ENCODE measurements at regions not wholly inside any gene's neighbourhood (a gene's known extent, or its start where the extent isn't known, plus 50 kb on each side); places are given as distances from the start of the nearest gene placed in this dataset.

GRCh38 chr16:54231919-54232318, 54.7 kb downstream of the IRX3 start:
- no peak overlapping the region for H3K4me3 Mint-ChIP-seq
- H3K36me3 Mint-ChIP-seq = no peaks in the 10 kb centered on the region
- no peak overlapping the region for H3K27ac Mint-ChIP-seq
- H3K27me3 Mint-ChIP-seq = peaks cover 8% of the 10 kb centered on the region
- peaks cover 0 to 4% (median 0%) of the 10 kb centered on the region in 3 donors for H3K9me3 Mint-ChIP-seq
- H3K4me1 Mint-ChIP-seq = peaks cover 0 to 6% (median 4%) of the 10 kb centered on the region in 3 donors

DNA sequence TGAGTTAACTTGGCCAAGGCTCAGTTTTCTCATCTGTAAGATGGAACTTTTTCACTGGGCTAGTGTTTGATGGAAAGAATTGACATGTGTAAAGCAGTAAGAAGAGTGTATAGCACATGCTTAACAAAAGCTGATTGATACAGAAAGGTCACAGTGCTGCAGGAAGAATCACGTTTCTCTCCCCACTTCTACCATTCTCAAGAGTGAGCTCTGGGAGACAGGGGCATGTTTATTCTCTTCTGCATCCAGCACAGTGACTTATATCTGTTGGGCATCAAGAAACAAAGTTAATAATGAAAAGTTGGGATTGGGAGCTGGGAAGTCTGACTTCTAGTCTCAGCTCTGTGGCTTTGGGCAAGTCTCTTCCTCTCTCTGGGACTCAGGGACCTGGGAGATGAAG, 55.3 kb downstream of the IRX3 start:
- peaks cover 6% of the 10 kb centered on the region for H3K27me3 Mint-ChIP-seq
- H3K4me1 Mint-ChIP-seq = peaks cover 0 to 4% (median 4%) of the 10 kb centered on the region in 3 donors
- no peaks in the 10 kb centered on the region for H3K36me3 Mint-ChIP-seq
- peaks cover 0 to 3% (median 0%) of the 10 kb centered on the region in 3 donors for H3K9me3 Mint-ChIP-seq
- no peak overlapping the region for H3K4me3 Mint-ChIP-seq
- H3K27ac Mint-ChIP-seq = no peak overlapping the region

GRCh38 chr16:54228325-54228724, 58.3 kb downstream of the IRX3 start:
- Mint-ChIP-seq H3K4me3 (no peak overlapping the region), H3K4me1 (no peaks in the 10 kb centered on the region), H3K27ac (no peak overlapping the region), H3K9me3 (peaks cover 0 to 2% (median 1%) of the 10 kb centered on the region in 3 donors), H3K36me3 (no peaks in the 10 kb centered on the region), H3K27me3 (peaks cover 2% of the 10 kb centered on the region)

GRCh38 chr16:54226296-54227010, 60.1 kb downstream of the IRX3 start:
- Mint-ChIP-seq H3K27me3 (no peaks in the 10 kb centered on the region), H3K4me1 (no peaks in the 10 kb centered on the region), H3K9me3 (peaks cover 0 to 2% (median 1%) of the 10 kb centered on the region in 3 donors), H3K36me3 (no peaks in the 10 kb centered on the region), H3K4me3 (no peak overlapping the region), H3K27ac (no peak overlapping the region)

DNA sequence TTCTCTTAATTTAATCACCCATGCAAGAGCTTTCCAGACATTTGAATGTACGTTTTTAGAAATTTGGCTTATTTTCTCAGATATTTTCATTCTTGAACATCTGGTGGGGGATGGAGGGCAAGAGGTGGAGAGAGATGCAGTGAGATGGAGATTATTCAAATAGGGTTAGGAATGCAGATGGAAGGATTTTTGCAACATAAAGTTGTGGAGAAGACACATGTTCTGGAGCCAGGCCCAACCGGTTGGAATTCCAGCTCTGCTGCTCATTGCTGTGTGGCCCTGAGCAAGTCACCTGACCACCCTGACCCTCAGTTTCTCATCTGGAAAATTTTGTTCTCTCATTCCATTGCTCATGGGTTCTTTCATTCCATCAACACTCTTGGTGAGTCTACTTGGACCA, 66.9 kb downstream of the IRX3 start:
- Mint-ChIP-seq H3K27ac (no peak overlapping the region), H3K4me3 (no peak overlapping the region), H3K36me3 (no peaks in the 10 kb centered on the region), H3K27me3 (no peaks in the 10 kb centered on the region), H3K9me3 (peaks cover 0 to 3% (median 1%) of the 10 kb centered on the region in 3 donors), H3K4me1 (no peaks in the 10 kb centered on the region)

- H3K4me3 Mint-ChIP-seq = no peak overlapping the region
- no peak overlapping the region for H3K27ac Mint-ChIP-seq
- H3K36me3 Mint-ChIP-seq = no peaks in the 10 kb centered on the region
- no peaks in the 10 kb centered on the region for H3K4me1 Mint-ChIP-seq
- no peaks in the 10 kb centered on the region for H3K27me3 Mint-ChIP-seq
- peaks cover 0 to 2% (median 1%) of the 10 kb centered on the region in 3 donors for H3K9me3 Mint-ChIP-seq
Observed at GRCh38 chr16:54216688-54217087, 69.9 kb downstream of the IRX3 start.

DNA sequence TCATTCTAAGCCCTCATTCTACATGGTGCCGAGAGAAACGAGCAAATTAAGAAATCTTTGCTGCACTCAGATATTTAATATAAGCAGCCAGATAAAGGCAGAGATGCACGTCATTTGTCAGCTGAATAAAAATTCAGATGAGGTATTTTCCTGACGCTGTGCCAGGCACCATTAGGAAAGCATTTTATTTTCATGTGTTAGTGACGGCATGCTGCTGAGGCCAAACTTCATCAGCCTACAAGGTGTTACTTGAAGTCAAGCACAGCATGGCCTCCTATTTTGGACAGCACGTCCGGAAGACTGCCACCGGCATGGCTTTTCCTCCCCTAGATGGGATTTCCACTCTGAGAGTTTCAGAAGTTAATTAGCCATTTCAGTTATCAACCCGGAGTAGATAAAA, 70.3 kb downstream of the IRX3 start:
- Mint-ChIP-seq H3K27ac (no peak overlapping the region), H3K4me1 (no peaks in the 10 kb centered on the region), H3K4me3 (no peak overlapping the region), H3K36me3 (no peaks in the 10 kb centered on the region), H3K9me3 (peaks cover 0 to 2% (median 1%) of the 10 kb centered on the region in 3 donors), H3K27me3 (no peaks in the 10 kb centered on the region)

DNA sequence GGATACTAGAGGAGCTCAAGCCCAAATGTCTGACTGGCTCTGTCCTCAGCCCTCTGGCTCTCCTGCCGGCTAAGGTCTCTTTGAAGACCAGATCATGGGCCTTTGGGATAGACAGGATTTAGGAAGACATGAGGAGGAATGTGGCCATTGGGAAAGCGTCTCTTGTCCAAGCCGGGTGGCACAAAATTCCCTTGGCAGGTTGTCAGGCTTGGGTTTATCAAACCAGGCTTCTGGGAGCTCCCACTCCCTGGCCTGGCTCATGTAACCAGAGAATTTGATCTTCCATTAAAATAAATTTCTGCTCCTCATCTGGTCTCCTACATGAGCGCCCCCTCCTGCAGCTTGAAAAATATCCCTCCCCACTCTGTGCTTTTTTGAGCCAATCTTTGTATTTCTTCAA, 71.1 kb downstream of the IRX3 start:
- Mint-ChIP-seq H3K36me3 (no peaks in the 10 kb centered on the region), H3K4me3 (no peak overlapping the region), H3K27ac (no peak overlapping the region), H3K27me3 (no peaks in the 10 kb centered on the region), H3K4me1 (no peaks in the 10 kb centered on the region), H3K9me3 (peaks cover 0 to 1% (median 0%) of the 10 kb centered on the region in 3 donors)

DNA sequence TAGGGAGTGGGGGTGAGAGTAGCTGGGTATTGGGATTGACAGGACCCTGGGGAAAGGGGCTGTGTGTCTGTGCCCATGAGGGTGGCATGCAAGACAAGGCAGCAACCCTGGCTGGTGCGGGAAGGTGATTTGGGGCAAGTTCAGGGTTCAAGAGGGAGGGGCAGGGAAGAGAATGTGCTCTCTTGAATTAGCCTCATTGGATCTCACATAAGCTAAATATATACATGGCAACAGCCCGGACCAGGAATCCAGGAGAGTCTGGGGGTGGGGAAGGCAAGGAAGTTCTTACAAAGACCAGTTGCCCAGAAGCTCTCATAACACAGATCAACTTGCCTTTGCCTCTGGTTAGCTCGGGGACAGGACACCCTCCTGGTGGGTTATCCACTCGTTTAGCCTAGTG, 73.3 kb downstream of the IRX3 start:
- H3K9me3 Mint-ChIP-seq = peaks cover 0 to 10% (median 0%) of the 10 kb centered on the region in 3 donors
- H3K4me3 Mint-ChIP-seq = no peak overlapping the region
- no peaks in the 10 kb centered on the region for H3K4me1 Mint-ChIP-seq
- no peaks in the 10 kb centered on the region for H3K36me3 Mint-ChIP-seq
- H3K27me3 Mint-ChIP-seq = no peaks in the 10 kb centered on the region
- no peak overlapping the region for H3K27ac Mint-ChIP-seq

- peaks cover 0 to 10% (median 0%) of the 10 kb centered on the region in 3 donors for H3K9me3 Mint-ChIP-seq
- no peaks in the 10 kb centered on the region for H3K4me1 Mint-ChIP-seq
- no peak overlapping the region for H3K4me3 Mint-ChIP-seq
- no peak overlapping the region for H3K27ac Mint-ChIP-seq
- H3K36me3 Mint-ChIP-seq = no peaks in the 10 kb centered on the region
- H3K27me3 Mint-ChIP-seq = no peaks in the 10 kb centered on the region
Observed at GRCh38 chr16:54212893-54213292, 73.7 kb downstream of the IRX3 start.

DNA sequence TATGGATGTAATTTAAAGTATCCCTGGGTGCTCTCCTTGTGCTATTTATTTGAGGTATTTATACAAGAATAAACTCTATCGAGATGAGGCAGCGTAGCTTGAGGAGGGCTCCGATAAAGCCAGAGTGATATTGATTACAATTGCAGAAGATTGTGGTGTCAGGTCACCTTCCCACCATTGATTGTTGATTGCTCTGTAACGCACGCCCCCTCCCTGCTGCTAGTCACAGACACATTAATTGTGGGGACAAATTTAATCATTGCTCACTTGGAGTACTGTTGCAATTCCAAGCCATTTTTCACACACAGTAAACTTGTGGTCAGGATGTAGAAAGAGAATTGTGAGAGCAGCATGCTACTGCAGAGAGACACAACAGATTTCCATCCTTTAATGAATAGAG, 75.4 kb downstream of the IRX3 start:
- Mint-ChIP-seq H3K27me3 (no peaks in the 10 kb centered on the region), H3K4me1 (no peaks in the 10 kb centered on the region), H3K4me3 (no peak overlapping the region), H3K9me3 (peaks cover 0 to 10% (median 3%) of the 10 kb centered on the region in 3 donors), H3K27ac (no peak overlapping the region), H3K36me3 (no peaks in the 10 kb centered on the region)

- no peak overlapping the region for H3K27ac Mint-ChIP-seq
- peaks cover 0 to 10% (median 3%) of the 10 kb centered on the region in 3 donors for H3K9me3 Mint-ChIP-seq
- no peaks in the 10 kb centered on the region for H3K27me3 Mint-ChIP-seq
- no peaks in the 10 kb centered on the region for H3K36me3 Mint-ChIP-seq
- no peaks in the 10 kb centered on the region for H3K4me1 Mint-ChIP-seq
- H3K4me3 Mint-ChIP-seq = no peak overlapping the region
Observed at GRCh38 chr16:54210452-54211125, 76.0 kb downstream of the IRX3 start.

DNA sequence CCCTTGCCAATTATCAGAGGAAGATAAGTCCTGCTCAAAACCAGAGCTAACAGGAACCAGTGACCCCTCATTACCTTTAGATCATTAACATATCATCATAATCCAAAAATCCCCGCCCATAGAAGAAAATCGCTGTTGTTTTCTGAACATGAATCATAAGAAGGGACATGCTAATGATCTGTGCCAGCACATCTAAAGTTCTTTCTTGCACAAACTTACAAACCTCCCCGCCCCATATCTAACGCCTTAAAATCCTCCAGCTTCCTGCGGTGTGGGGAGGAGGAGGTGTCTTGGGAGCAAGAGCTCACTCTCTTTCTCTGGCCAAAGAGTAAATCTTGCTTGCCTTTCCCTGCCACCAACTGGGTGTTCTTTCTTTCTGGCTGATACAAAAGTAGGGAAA, 78.3 kb downstream of the IRX3 start:
- no peaks in the 10 kb centered on the region for H3K27me3 Mint-ChIP-seq
- no peak overlapping the region for H3K4me3 Mint-ChIP-seq
- no peak overlapping the region for H3K27ac Mint-ChIP-seq
- H3K9me3 Mint-ChIP-seq = peaks cover 0 to 10% (median 3%) of the 10 kb centered on the region in 3 donors
- no peaks in the 10 kb centered on the region for H3K36me3 Mint-ChIP-seq
- H3K4me1 Mint-ChIP-seq = no peaks in the 10 kb centered on the region

DNA sequence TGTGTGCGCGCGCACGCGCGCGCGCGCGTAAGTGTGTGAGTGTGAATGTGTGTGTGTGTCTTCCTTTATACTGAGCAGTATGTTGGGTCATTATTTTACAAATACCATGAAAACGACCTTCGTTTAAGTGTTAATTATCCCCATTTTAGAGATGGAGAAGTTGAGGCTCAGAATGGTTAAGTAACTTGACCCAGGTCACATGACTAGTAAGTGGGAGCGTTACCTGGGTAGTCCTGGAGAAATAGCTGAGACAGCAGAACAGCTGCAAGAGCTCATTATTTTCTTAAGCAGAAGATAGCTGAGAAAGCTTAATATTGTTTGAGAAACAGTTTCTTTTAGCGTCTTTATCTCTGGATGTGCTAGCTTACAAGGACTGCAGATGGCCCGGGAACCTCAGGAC, 78.8 kb downstream of the IRX3 start:
- Mint-ChIP-seq H3K36me3 (no peaks in the 10 kb centered on the region), H3K27me3 (no peaks in the 10 kb centered on the region)

DNA sequence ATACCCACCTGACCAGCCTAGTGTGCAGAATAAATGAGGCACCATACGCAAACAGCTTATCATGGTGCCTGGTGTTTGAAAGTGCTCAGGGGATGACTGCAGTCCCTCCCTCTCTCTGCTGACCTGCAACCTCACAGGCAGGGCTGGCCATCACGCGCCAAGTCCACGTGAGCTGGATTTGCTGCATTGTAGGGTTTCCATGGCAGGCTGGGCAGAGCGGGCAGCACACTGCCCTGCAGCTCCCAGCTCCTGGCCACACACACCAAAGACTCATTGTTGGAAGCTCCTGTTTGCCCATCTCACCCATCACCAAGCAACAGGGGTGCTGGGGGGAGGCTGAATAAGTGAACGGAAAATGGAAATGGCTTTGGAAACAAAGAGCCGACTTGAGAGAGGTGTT, 81.8 kb downstream of the IRX3 start:
- no peaks in the 10 kb centered on the region for H3K4me1 Mint-ChIP-seq
- peaks cover 2 to 14% (median 6%) of the 10 kb centered on the region in 3 donors for H3K9me3 Mint-ChIP-seq
- no peak overlapping the region for H3K27ac Mint-ChIP-seq
- no peaks in the 10 kb centered on the region for H3K36me3 Mint-ChIP-seq
- no peaks in the 10 kb centered on the region for H3K27me3 Mint-ChIP-seq
- H3K4me3 Mint-ChIP-seq = no peak overlapping the region

More for the DNA sequence above, 78.8 kb downstream of the IRX3 start:
- H3K27ac Mint-ChIP-seq = no peak overlapping the region
- no peaks in the 10 kb centered on the region for H3K4me1 Mint-ChIP-seq
- H3K4me3 Mint-ChIP-seq = no peak overlapping the region
- H3K9me3 Mint-ChIP-seq = peaks cover 0 to 10% (median 3%) of the 10 kb centered on the region in 3 donors

All from IgD-negative memory B cell (primary cell).